Stimulated activated naive CD8-positive, alpha-beta T cell treated with anti-CD3 and anti-CD28 coated beads, Interleukin-15, Interleukin-2, amounts not matched to agents 100 ng/mL and 50 ng/mL, for 24 hours (primary cell): ENCODE measurements at regions not wholly inside any gene's neighbourhood (a gene's known extent, or its start where the extent isn't known, plus 50 kb on each side); places are given as distances from the start of the nearest gene placed in this dataset.
"Not testable (repeated sequence)": the region's sequence is repeated elsewhere in the genome, so short reads cannot be mapped to it uniquely, and the experiment has no call there.

Experiments used
- H3K27ac Mint-ChIP-seq: one replicate; pipeline ENCODE4 v1.8.0; 2021; ENCODE audit warnings: mild to moderate bottlenecking, mixed read lengths
- H3K27me3 Mint-ChIP-seq: one replicate; pipeline ENCODE4 v1.8.0; 2021; ENCODE audit warnings: mixed read lengths
- H3K36me3 Mint-ChIP-seq: one replicate; pipeline ENCODE4 v1.8.0; 2021; ENCODE audit warnings: low read depth, mixed read lengths
- H3K4me1 Mint-ChIP-seq: one replicate; pipeline ENCODE4 v1.8.0; 2021; ENCODE audit warnings: low read depth, mixed read lengths
- H3K4me3 Mint-ChIP-seq: one replicate; pipeline ENCODE4 v1.8.0; 2021; ENCODE audit warnings: mild to moderate bottlenecking, mixed read lengths
- H3K9me3 Mint-ChIP-seq: one replicate; pipeline ENCODE4 v1.8.0; 2021; ENCODE audit warnings: mixed read lengths

DNA sequence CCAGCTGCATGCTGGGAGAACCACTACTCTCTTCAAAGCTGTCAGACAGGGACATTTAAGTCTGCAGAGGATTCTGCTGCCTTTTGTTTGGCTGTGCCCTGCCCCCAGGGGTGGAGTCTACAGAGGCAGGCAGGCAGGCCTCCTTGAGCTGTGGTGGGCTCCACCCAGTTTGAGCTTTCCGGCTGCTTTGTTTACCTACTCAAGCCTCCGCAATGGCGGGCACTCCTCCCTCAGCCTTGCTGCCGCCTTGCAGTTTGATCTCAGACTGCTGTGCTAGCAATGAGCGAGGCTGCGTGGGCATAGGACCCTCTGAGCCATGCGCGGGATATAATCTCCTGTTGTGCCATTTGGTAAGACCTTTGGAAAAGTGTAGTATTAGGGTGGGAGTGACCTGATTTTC is 581.1 kb upstream of the LCORL start:
- peaks cover 22% of the 10 kb centered on the region for H3K27me3 Mint-ChIP-seq
- not testable (repeated sequence) for H3K4me1 Mint-ChIP-seq, H3K9me3 Mint-ChIP-seq, H3K27ac Mint-ChIP-seq, H3K36me3 Mint-ChIP-seq, H3K4me3 Mint-ChIP-seq

DNA sequence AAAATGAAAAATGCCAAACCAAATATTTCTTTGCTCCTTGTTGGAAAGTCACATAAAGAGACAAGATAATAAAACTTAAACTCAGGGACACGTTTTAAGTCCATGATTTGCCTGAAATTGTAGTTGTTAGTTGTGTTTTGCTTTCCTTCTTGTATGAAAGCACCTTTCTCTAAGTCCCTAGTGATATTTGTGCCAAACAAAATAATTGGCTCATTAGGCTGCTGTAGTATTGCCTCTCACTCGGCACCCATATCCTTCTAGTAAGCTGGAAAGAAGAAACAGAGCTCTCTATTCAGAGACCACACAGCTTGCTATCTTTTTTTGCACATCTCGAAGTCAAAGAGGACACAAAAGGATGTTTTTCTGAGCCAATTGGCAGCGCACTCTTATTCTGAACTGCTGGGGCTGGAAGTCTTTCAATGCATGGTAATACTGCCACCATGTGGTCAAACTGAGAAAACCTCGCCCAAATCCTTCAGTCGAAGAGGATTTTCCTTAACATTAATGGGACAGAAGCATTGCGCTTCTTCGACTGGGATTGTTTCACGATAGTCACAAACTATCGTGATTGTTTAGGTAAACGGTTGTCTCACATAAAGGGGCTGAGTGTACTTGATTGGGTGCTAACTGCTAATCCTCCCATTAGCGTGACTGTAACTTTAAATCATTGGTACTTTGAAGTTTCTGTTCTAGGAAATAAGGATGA is 571.9 kb upstream of the LCORL start:
- H3K9me3 Mint-ChIP-seq = no peaks in the 10 kb centered on the region
- H3K27me3 Mint-ChIP-seq = peaks cover 17% of the 10 kb centered on the region
- H3K4me3 Mint-ChIP-seq = no peak overlapping the region
- H3K4me1 Mint-ChIP-seq = no peaks in the 10 kb centered on the region
- H3K27ac Mint-ChIP-seq = no peak overlapping the region
- no peaks in the 10 kb centered on the region for H3K36me3 Mint-ChIP-seq

DNA sequence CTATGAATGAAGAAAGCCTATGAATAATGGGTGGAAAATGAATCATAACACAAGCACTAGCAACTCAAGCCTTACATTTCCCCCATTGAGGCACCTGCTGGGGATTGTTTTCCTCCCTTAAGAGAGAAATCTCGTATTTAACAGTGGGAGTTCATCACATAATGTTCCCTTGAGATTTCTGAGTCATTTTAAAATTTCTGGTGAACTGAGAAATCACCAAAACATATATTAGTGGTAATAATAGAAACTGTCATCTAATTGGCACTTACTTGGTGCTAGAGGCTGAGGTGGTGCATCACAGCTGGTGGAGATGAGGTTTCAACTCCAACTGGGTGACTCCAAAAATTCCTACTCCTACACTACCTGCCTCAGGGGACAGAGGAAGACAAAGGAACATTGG is 561.3 kb upstream of the LCORL start:
- no peak overlapping the region for H3K4me3 Mint-ChIP-seq
- no peak overlapping the region for H3K27ac Mint-ChIP-seq
- H3K36me3 Mint-ChIP-seq = no peaks in the 10 kb centered on the region
- no peaks in the 10 kb centered on the region for H3K4me1 Mint-ChIP-seq
- peaks cover 21% of the 10 kb centered on the region for H3K27me3 Mint-ChIP-seq
- no peaks in the 10 kb centered on the region for H3K9me3 Mint-ChIP-seq

DNA sequence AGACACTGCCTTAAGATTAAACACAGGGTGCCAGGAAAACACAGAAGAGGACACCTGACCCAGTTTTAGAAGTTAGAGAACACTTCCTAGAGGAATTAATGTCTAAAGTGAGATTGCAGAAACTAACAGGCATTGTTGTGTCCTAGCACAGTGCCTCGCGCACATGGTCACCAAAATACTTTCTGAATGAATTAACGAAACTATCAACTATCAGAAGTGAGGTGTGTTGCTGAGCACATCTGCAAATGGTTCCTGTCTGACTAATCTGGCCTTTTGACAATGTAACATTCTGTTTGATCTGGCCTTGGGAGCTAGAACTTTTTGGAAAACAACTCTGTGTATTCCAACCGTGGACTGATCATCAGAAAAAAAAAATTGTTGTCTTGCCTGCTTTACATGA is 556.8 kb upstream of the LCORL start:
- no peak overlapping the region for H3K27ac Mint-ChIP-seq
- peaks cover 22% of the 10 kb centered on the region for H3K27me3 Mint-ChIP-seq
- H3K9me3 Mint-ChIP-seq = no peaks in the 10 kb centered on the region
- no peaks in the 10 kb centered on the region for H3K4me1 Mint-ChIP-seq
- H3K4me3 Mint-ChIP-seq = no peak overlapping the region
- H3K36me3 Mint-ChIP-seq = no peaks in the 10 kb centered on the region

DNA sequence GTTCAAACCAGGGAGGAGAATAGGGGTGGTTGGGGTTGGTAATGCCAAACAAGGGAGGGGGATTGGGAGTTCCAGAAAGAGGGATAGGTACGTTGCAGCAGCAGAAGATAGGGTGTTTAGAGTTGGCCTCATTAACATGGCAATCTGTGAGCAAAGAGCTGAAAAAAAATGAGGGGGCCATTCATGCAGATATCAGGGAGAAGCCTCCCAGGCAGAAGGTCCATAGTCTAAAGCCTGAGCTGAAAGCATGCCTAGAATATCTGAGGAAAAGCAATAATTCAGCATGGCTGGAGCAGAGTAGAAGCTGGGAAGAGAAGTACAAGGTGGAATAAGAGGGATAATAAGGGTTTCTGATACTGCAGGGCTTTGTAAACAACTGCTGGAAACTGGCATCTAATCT is 550.9 kb upstream of the LCORL start:
- Mint-ChIP-seq H3K9me3 (no peaks in the 10 kb centered on the region), H3K27ac (no peak overlapping the region), H3K27me3 (peaks cover 11% of the 10 kb centered on the region), H3K4me1 (no peaks in the 10 kb centered on the region), H3K4me3 (no peak overlapping the region), H3K36me3 (no peaks in the 10 kb centered on the region)

DNA sequence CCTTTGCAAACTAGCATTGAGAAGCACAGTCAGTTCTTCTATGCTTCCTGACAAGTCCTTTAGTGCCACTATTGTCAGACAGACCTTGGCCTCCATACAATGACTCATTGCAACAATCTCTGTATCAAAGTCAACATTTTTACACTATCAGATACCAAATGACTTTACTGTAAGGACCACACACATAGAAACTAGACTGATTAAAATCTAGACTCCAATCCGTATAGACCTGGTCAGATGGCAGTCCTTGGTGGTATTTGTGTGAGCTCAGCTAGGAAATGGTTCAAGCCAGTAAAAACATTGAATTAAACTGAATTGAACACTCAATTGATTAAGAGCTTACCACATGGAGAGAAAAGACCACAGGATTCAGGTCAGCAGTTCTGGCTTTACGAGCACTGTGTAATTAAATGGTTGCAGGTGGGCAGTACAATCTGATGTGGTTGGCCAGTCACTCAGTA is 549.8 kb upstream of the LCORL start:
- H3K27ac Mint-ChIP-seq = no peak overlapping the region
- no peaks in the 10 kb centered on the region for H3K36me3 Mint-ChIP-seq
- peaks cover 7% of the 10 kb centered on the region for H3K27me3 Mint-ChIP-seq
- H3K9me3 Mint-ChIP-seq = no peaks in the 10 kb centered on the region
- H3K4me1 Mint-ChIP-seq = no peaks in the 10 kb centered on the region
- H3K4me3 Mint-ChIP-seq = no peak overlapping the region

DNA sequence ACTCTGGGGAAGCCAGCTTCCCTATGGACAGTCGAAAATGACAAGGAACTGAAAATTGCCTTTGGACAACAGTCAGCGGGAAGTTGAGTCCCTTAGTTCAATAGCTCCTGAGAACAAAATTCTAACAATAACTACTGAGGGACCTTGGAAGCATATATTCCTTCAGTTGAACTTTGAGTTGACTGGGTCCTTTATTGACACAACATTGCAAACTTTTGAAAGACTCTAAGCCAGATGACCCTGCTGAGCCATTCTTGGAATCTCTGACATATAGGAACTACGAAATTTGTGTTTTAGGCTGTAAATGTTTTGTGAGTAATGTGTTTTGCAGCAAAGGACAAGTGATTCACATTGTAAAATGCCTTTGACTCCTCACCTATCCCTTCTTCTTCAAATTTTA is 548.8 kb upstream of the LCORL start:
- Mint-ChIP-seq H3K4me1 (no peaks in the 10 kb centered on the region), H3K36me3 (no peaks in the 10 kb centered on the region), H3K4me3 (no peak overlapping the region), H3K9me3 (no peaks in the 10 kb centered on the region), H3K27ac (no peak overlapping the region), H3K27me3 (peaks cover 7% of the 10 kb centered on the region)

DNA sequence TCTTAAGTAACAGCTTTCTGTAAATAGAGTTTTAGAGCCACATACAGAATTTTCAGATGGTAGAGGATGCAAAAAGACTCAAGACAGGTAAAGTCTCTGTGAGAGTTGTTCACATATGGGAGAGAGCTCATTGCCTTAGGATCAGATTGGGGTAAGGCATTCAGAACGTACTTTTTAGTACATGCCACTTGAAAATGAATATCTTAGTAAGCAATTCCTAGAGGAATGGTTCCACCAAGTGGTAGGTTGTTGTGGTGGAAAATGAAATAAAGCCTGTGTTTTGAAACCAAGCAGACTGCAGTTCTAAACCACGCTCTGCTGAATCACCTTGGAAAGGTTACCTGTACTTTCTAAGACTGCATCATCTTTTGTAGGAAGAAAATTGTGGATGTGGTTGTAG is 547.0 kb upstream of the LCORL start:
- Mint-ChIP-seq H3K4me1 (no peaks in the 10 kb centered on the region), H3K27me3 (no peaks in the 10 kb centered on the region), H3K4me3 (no peak overlapping the region)

DNA sequence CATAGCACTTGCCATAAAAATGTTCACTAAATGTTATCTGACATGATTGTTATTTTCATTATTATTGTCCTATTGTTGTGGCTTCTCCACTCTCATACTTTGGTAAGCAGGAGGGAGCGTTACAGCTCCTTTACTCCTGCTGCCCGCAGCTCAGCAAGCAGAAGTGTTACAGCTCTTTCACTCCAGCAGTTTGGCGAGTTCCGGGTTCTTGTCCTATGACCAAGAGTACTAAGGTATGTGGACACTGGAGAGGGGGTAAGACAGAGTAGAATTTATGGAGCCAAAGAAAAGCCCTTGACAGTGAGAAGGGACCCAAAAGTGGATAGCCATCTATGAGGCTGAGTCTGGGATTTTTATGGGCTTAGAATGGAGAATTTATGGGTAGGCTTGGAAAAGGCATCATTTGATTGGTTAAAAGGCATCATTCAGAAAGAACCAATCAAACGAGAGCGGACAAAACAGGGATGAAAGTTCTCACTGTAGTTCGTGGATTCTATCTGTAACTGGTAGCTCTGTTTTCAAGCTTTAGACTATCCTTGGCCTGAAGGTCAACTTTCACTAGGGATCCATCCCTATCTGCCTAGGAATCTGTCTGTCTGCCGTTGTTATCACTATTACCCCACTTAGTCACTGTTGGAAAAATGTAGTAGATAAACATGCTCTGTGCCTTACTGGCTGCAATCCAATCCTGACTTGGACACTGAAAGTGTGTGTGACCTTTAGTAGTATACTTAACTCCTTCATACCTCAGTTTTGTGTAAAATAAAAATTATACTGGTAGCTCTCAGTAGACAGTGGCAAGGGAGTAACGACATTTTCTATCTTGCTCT is 545.6 kb upstream of the LCORL start:
- Mint-ChIP-seq H3K4me1 (no peaks in the 10 kb centered on the region), H3K9me3 (no peaks in the 10 kb centered on the region), H3K4me3 (no peak overlapping the region), H3K27me3 (no peaks in the 10 kb centered on the region), H3K27ac (no peak overlapping the region), H3K36me3 (no peaks in the 10 kb centered on the region)

More for the DNA sequence above, 547.0 kb upstream of the LCORL start:
- H3K9me3 Mint-ChIP-seq = no peaks in the 10 kb centered on the region
- no peak overlapping the region for H3K27ac Mint-ChIP-seq
- H3K36me3 Mint-ChIP-seq = no peaks in the 10 kb centered on the region

DNA sequence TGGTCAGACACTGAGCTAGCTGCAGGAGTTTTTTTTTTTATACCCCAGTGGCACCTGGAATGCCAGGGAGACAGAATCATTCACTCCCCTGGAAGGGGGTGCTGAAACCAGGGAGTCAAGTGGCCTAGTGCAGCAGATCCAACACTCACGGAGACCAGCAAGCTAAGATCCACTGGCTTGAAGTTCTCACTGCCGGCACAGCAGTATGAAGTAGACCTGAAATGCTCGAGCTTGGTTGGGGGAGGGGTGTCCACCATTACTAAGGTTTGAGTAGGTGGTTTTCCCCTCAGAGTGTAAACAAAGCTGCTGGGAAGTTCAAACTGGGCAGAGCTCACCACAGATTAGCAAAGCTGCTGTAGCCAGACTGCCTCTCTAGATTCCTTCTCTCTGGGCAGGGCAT is 537.9 kb upstream of the LCORL start:
- Mint-ChIP-seq H3K9me3 (peaks cover 4% of the 10 kb centered on the region), H3K4me1 (no peaks in the 10 kb centered on the region), H3K27me3 (peaks cover 17% of the 10 kb centered on the region), H3K36me3 (no peaks in the 10 kb centered on the region), H3K4me3 (no peak overlapping the region), H3K27ac (no peak overlapping the region)

DNA sequence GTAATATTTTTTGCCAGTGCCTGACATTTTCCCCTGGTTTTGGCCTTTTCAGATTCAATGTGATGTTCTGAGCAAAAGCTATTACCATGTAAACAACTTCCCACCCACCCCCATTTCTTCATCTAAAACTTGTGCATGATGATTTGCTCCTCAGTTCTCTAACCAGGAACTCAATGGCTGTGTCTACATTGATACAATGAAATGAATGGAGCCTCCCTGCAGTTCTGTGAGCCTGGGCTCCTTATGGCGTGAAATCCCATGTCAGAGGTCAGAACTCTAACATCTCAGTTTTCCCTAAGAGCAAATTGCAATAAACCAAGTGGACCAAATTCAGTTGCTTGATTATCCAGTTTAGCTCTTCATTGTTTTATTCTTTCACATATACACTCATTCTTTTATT is 534.8 kb upstream of the LCORL start:
- Mint-ChIP-seq H3K4me1 (no peaks in the 10 kb centered on the region), H3K27me3 (peaks cover 17% of the 10 kb centered on the region), H3K4me3 (no peak overlapping the region), H3K9me3 (peaks cover 4% of the 10 kb centered on the region), H3K36me3 (no peaks in the 10 kb centered on the region), H3K27ac (no peak overlapping the region)

DNA sequence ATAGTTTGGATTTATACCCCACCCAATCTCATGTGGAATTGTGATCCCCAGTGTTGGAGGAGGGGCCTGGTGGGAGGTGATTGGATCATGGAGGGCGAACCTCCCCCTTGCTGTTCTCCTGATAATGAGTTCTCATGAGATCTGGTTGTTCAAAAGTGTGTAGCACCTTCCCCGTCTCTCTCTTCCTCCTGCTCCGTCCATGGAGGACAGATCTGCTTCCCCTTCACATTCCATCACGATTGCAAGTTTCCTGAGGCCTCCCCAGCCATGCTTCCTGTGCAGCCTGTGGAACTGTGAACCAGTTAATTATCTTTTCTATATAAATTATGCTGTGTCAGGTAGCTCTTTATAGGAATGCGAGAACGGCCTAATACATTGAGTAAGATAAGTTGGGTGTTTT is 518.8 kb upstream of the LCORL start:
- H3K4me1 Mint-ChIP-seq = no peaks in the 10 kb centered on the region
- H3K4me3 Mint-ChIP-seq = no peak overlapping the region
- peaks cover 6% of the 10 kb centered on the region for H3K27me3 Mint-ChIP-seq
- H3K36me3 Mint-ChIP-seq = no peaks in the 10 kb centered on the region
- no peaks in the 10 kb centered on the region for H3K9me3 Mint-ChIP-seq
- H3K27ac Mint-ChIP-seq = no peak overlapping the region

DNA sequence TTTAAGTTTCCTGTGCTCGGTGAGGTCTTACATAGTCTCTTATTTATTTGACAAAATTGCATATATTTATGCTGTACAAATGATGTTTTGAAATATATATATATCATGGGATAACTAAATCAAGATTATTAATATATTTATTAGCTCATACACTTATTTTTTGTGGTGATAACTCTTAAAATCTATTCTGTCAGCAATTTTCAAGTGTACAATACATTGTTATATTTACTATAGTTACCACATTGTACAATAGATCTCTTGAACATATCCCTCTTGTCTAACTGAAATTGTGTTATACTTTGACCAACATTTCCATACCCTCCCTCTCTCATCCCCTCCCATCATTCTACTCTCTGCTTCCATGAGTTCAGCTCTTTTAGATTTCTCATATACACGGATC is 516.6 kb upstream of the LCORL start:
- peaks cover 6% of the 10 kb centered on the region for H3K27me3 Mint-ChIP-seq
- H3K4me1 Mint-ChIP-seq = no peaks in the 10 kb centered on the region
- H3K4me3 Mint-ChIP-seq = no peak overlapping the region
- H3K36me3 Mint-ChIP-seq = no peaks in the 10 kb centered on the region
- H3K27ac Mint-ChIP-seq = no peak overlapping the region
- no peaks in the 10 kb centered on the region for H3K9me3 Mint-ChIP-seq

DNA sequence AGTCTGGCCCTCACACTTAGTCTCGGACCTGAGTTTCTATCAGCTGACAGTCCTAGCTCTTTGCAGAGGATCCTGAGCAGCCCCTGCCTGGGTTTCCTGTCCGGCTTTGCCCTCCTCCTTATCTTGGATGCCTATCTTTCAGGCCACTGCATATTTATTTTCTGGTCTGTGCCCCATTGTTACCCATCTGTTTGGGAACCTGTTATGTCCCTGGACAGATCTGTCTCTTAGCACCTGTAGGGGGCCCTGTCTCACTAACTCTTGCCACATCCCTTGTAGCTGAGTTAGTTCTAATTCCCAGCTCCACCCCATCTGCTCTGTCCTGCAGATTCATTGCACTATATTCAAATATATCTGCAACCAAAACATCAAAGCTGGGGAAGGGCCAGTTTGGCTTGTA is 514.9 kb upstream of the LCORL start:
- Mint-ChIP-seq H3K4me3 (no peak overlapping the region), H3K9me3 (no peaks in the 10 kb centered on the region), H3K4me1 (no peaks in the 10 kb centered on the region), H3K27ac (no peak overlapping the region), H3K27me3 (peaks cover 6% of the 10 kb centered on the region), H3K36me3 (no peaks in the 10 kb centered on the region)

DNA sequence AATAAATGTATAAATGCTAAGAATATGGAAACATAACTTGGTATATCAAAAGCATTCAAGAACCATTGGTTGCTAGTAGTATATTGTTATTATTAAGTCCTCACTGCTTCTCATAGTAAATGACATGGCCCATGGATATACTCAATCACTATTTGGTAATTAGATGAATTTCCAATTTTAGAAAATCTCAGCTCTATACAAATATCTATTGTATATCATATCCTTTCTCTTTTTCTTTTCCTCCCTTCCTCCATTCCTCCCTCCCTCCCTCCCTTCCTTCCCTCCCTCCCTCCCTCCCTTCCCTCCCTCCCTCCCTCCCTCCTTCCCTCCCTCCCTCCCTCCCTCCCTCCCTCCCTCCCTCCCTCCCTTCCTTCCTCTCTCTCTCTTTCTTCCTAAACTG is 514.4 kb upstream of the LCORL start:
- H3K27me3 Mint-ChIP-seq = peaks cover 6% of the 10 kb centered on the region
- no peaks in the 10 kb centered on the region for H3K36me3 Mint-ChIP-seq
- no peaks in the 10 kb centered on the region for H3K4me1 Mint-ChIP-seq
- H3K27ac Mint-ChIP-seq = no peak overlapping the region
- no peak overlapping the region for H3K4me3 Mint-ChIP-seq
- H3K9me3 Mint-ChIP-seq = no peaks in the 10 kb centered on the region
